ENCODE measurements at regions not wholly inside any gene's neighbourhood (a gene's known extent, or its start where the extent isn't known, plus 50 kb on each side); places are given as distances from the start of the nearest gene placed in this dataset.

GRCh38 chr3:5296362-5296761, 108.9 kb downstream of the EDEM1 start:
- TF ChIP-seq POLR2A (IDR thresholded peaks at IDR 0.05), result no peak
- TF ChIP-seq, protein P1, sequence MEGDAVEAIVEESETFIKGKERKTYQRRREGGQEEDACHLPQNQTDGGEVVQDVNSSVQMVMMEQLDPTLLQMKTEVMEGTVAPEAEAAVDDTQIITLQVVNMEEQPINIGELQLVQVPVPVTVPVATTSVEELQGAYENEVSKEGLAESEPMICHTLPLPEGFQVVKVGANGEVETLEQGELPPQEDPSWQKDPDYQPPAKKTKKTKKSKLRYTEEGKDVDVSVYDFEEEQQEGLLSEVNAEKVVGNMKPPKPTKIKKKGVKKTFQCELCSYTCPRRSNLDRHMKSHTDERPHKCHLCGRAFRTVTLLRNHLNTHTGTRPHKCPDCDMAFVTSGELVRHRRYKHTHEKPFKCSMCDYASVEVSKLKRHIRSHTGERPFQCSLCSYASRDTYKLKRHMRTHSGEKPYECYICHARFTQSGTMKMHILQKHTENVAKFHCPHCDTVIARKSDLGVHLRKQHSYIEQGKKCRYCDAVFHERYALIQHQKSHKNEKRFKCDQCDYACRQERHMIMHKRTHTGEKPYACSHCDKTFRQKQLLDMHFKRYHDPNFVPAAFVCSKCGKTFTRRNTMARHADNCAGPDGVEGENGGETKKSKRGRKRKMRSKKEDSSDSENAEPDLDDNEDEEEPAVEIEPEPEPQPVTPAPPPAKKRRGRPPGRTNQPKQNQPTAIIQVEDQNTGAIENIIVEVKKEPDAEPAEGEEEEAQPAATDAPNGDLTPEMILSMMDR (IDR thresholded peaks at IDR 0.05), result no peak
- H3K27me3 ChIP-seq, result no peaks in the 10 kb centered on the region

DNA sequence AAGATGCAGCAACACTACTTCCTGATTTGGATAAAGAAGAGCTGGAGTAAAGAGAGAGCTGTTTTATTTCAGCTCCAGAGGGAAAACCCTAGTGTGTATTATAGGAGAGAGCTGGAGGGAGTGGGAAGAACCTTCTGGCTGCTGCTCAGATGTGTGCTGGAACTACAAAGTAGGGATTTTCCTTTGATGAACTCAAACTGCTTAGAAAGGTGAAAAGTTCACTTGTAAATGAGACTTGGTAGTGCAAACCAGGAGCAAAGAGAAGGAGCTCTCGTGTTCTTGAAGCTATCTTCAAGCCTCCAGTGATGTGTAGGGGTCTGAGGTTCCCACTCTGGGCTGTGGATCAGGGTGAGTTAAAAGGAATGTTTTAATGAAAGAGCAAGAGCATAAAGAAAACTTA, 110.4 kb downstream of the EDEM1 start:
- intact Hi-C loops (cut with DNase I), result no loop called here
- no peaks in the 10 kb centered on the region for H3K9me3 ChIP-seq
- TF ChIP-seq, protein P1 (IDR thresholded peaks at IDR 0.05), result no peak
- TF ChIP-seq POLR2A (IDR thresholded peaks at IDR 0.05), result no peak
- H3K4me1 ChIP-seq, result no peaks in the 10 kb centered on the region
- no peak overlapping the region for H3K4me3 ChIP-seq (replicated peaks in 1 of 3)
- H3K27me3 ChIP-seq, result no peaks in the 10 kb centered on the region
- H3K36me3 ChIP-seq, result no peaks in the 10 kb centered on the region
- 25 to 37% methylated on average over 1 of the region's 1 CpG for WGBS, 2 donors
- no peak overlapping the region for H3K27ac ChIP-seq
- no peak for DNase-seq

More at GRCh38 chr3:5296362-5296761, 108.9 kb downstream of the EDEM1 start:
- no peaks in the 10 kb centered on the region for H3K4me1 ChIP-seq
- H3K4me3 ChIP-seq (replicated peaks in 1 of 3), result no peak overlapping the region
- 87 to 88% methylated on average over 2 of the region's 2 CpGs for WGBS, 2 donors
- intact Hi-C loops (cut with DNase I), result no loop called here
- no peaks in the 10 kb centered on the region for H3K9me3 ChIP-seq
- no peaks in the 10 kb centered on the region for H3K36me3 ChIP-seq
- no peak for DNase-seq
- H3K27ac ChIP-seq, result no peak overlapping the region

- DNase-seq, result no peak
- H3K27me3 ChIP-seq, result no peaks in the 10 kb centered on the region
- H3K36me3 ChIP-seq, result no peaks in the 10 kb centered on the region
- H3K9me3 ChIP-seq, result no peaks in the 10 kb centered on the region
- no peaks in the 10 kb centered on the region for H3K4me1 ChIP-seq
- TF ChIP-seq POLR2A (IDR thresholded peaks at IDR 0.05), result no peak
- H3K4me3 ChIP-seq (replicated peaks in 1 of 3), result no peak overlapping the region
- intact Hi-C loops (cut with DNase I), result no loop called here
- no peak overlapping the region for H3K27ac ChIP-seq
- WGBS, 2 donors, result 64 to 75% methylated on average over 3 of the region's 3 CpGs
Observed at GRCh38 chr3:5298453-5298852, 110.9 kb downstream of the EDEM1 start.

- no peaks in the 10 kb centered on the region for H3K36me3 ChIP-seq
- H3K4me1 ChIP-seq, result no peaks in the 10 kb centered on the region
- H3K27ac ChIP-seq, result no peak overlapping the region
- H3K27me3 ChIP-seq, result no peaks in the 10 kb centered on the region
- no peak for DNase-seq
- WGBS, 2 donors, result 54 to 70% methylated on average over 3 of the region's 3 CpGs
- no peaks in the 10 kb centered on the region for H3K9me3 ChIP-seq
- no peak overlapping the region for H3K4me3 ChIP-seq (replicated peaks in 1 of 3)
- TF ChIP-seq, protein P1 (IDR thresholded peaks at IDR 0.05), result no peak
- no peak for TF ChIP-seq POLR2A (IDR thresholded peaks at IDR 0.05)
- intact Hi-C loops (cut with DNase I), result no loop called here
Observed at GRCh38 chr3:5299161-5299560, 111.7 kb downstream of the EDEM1 start.

DNA sequence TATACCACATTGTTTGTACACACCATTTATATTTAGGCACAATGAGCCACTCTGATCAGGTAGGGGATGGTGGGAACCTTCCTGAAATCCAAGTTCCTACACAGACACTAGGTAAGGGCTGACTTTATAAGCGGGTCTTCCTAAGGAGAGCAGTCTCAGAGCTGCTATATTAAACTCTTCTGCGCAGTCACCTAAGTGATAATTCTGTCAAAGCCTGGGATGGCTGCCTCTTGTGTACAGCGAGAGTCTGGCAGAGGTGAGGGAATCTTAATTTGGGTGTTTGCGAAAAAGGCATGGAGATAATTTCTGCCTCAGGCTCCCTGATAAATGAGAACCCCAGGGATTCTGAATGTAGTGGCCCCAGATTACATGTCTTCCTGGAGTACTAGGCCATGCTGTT, 113.1 kb downstream of the EDEM1 start:
- TF ChIP-seq, protein P1 (IDR thresholded peaks at IDR 0.05), result no peak
- no peak for TF ChIP-seq POLR2A (IDR thresholded peaks at IDR 0.05)
- intact Hi-C loops (cut with DNase I), result no loop called here
- no peaks in the 10 kb centered on the region for H3K9me3 ChIP-seq
- no peaks in the 10 kb centered on the region for H3K4me1 ChIP-seq
- DNase-seq, result no peak
- no peaks in the 10 kb centered on the region for H3K27me3 ChIP-seq
- no peak overlapping the region for H3K27ac ChIP-seq
- no peaks in the 10 kb centered on the region for H3K36me3 ChIP-seq
- H3K4me3 ChIP-seq (replicated peaks in 1 of 3), result no peak overlapping the region
- WGBS, 2 donors, result 95 to 97% methylated on average over 4 of the region's 4 CpGs
